Activated gamma-delta T cell treated with anti-CD3 and anti-CD28 coated beads, Interleukin-2, amount 50 U/mL, for 16 hours (primary cell): ENCODE measurements at regions not wholly inside any gene's neighbourhood (a gene's known extent, or its start where the extent isn't known, plus 50 kb on each side); places are given as distances from the start of the nearest gene placed in this dataset.
"Not testable (repeated sequence)": the region's sequence is repeated elsewhere in the genome, so short reads cannot be mapped to it uniquely, and the experiment has no call there.

Experiments used
- DNase-seq: peaks from one replicate; pipeline ENCODE4 v3.0.0-alpha.2; 2020; ENCODE audit warnings: low read depth

DNA sequence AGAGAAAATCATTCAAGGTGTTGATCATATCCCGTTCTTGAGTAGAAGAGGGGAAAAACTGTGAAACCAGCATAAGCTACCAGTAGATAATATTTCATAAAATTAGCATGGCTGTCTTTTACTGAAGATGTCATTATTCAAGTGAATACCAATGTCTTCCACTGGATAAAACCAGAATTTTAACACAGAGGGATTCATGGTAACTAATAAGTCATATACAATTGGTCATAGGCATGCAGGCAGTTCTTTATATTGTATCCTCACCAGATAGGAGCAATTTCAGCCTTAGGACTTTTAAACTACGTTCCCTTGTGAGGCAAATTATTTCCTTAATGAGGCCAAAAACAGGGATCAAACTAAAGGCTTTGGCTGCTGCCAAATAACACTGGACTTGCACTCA lies 202.3 kb upstream of the PITRM1 start:
- DNase-seq = no peak

DNA sequence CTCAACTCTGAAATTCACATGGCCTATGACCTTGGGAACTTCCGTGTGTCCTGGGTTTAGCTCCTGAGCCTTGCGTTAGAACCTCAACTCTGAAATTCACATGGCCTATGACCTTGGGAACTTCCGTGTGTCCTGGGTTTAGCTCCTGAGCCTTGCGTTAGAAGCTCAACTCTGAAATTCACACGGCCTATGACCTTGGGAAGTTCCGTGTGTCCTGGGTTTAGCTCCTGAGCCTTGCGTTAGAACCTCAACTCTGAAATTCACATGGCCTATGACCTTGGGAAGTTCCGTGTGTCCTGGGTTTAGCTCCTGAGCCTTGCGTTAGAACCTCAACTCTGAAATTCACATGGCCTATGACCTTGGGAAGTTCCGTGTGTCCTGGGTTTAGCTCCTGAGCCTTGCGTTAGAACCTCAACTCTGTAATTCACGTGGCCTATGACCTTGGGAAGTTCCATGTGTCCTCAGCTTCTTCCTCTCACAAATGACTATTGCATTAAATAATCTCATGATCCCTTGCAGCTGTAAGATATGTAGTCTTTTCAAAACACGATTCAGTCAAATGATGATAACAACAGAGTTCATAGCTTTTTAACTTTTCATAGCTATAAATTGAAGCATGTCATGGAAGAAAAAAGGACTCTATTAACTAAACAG lies 200.9 kb upstream of the PITRM1 start:
- DNase-seq = not testable (repeated sequence)

DNA sequence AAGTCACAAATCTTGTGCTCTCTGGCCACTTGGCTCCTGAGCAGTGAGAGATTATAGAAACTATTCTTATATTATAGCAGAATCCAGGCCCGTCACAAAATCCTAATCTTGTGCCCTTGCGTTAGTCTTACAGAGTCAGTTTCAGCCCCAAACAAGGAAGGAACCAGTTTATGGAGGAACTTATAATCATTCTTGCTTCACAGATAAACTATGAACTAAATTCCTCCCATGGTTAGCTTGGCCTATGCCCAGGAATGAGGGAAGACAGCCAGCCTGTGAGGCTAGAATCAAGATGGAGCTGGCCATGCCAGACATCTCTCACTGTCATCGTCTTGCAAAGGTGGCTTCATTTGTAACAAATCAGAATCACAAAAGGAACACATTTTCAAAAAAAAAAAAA lies 199.7 kb upstream of the PITRM1 start:
- no peak for DNase-seq

DNA sequence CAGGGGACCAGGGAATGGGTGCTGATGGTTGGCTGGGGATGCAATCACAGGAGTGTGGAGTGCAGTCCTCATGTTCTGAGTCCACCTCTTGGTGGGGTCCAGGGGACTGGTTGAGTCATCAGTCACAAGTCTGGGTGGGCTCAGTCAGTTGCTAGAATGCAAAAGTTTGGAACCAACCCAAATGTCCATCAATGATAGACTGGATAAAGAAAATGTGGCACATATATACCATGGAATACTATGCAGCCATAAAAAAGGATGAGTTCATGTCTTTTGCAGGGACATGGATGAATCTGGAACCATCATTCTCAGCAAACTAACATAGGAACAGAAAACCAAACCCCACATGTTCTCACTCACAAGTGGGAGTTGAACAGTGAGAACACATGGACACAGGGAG lies 199.0 kb upstream of the PITRM1 start:
- DNase-seq = not testable (repeated sequence)

DNA sequence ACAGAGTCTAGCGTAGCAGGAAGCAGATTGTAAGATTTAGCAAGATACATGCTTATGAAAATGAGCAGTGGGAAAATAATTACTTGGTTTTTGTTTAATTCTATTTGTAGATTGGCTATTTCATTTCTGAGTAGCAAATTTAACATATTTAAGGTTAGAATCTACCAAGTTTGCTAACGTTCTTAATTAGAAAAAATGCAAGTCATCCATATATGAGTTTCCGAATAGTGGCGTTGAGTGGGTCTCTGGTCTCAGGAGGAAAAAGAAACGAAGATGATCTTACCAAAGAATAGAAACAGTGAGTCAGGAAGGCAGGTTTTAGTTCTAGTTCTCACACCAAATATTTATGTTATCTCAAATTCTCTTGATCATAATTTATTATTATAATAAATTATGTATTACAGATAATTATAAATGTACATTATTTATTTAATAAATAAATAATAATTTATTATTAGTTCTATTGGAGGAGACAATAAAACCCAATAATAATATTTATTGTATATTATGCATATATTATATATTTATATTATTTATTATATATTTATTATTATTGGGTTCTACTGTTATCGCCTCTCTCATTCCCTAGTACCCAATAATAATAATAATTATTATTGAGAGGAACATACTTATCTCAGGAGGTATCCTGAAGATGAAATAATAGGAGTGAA lies 194.3 kb upstream of the PITRM1 start:
- DNase-seq = no peak

DNA sequence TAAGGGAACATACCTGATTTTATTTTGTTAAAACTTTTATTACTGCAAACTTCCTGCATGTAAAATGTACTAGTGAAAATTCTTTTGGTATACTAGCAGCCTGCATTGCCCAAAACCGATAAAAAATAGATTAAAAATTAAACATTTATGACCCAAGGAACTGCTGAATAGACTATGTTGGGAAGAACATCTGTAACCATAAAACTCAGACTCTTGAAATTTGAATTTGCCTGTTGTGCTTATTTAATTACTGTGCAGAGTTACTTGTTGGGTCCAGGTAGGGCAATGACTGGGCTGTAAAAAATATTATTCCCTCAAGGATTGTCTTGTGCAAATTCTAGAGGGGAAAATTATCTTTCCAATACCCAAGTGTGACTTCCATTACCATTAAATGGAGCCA lies 193.5 kb upstream of the PITRM1 start:
- no peak for DNase-seq

DNA sequence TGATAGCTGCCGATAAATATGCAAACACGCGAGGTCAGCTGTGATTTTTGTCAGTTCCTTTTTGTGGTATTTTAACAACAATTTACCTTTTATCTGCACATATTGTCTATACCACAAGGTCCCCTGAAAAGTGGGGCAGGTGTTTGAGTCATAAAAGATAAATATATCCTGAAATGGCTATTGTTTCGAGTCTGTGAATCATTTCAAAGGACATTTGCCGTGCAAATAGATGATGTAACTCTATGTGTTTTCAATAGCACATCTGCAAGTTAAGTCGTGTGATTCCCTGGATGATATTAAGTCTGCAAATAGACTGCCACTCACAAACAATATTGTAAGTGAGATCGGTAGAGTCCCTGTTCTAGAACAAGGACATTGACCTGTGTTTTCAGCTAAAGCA lies 193.0 kb upstream of the PITRM1 start:
- no peak for DNase-seq

DNA sequence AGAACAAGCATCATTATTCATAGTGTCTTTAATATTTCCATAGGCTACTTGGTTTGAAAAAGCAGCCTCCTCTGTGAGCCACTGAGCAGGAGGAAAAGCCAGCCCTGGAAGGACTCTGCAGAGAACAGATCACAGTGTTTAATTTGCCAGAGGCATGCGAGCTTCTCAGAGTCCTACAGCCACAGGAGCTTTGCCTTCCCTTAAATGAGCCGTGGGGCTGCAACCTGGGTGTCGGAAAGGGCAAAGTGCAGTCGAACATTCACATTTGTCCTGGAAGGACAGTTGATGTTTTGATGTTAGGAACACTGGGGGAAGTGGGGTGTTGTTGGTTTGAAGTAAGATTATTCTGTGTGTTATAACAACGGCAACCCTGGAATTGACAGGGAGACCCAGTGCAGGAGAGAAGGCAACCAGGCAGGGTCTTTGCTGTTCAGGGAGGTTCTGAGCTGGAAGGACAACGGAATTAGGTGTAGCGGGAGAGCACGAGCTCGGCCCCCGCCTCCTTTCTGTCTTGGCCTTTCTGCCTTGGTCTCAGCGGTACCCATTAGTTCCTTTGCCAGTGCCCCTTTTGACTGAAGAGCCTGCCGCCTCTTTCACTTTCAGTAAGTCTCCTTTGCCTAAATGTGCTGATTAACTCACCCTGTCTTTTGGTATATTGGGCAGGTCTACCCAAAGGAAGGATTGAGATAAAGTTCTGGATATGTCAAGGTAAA lies 192.3 kb upstream of the PITRM1 start:
- no peak for DNase-seq

DNA sequence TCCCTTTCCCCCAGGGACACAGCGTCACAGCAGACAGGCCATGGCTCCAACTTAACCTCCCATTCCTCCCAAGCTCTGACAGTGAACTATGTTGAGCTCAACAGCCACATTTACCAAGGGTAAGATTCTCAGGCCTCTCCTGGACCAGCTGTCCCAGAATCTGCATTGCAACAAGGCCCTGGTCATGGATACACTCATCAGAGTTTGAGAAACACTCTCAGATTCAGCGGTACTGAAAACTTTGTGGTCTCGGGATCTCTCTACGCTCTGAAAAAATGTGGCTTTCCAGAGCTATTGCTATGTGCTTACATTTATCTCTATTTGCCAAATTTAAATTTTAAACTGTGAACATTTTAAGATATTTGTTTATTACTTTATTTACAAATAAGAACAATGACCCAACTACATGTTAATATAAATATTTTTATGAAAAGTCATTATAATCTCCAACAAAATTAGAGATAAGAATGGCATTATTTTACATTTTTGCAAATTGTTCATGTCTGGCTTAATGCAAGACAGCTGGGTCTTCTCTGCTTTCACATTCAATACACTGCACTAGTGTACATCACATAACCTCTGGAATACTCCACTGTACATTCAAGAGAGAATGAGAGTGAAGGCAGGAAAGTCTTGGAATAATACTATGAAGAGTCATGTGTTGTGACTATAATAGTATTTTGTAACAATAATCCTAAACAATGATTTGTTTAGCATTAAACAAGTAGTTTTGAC lies 190.9 kb upstream of the PITRM1 start:
- DNase-seq = no peak

DNA sequence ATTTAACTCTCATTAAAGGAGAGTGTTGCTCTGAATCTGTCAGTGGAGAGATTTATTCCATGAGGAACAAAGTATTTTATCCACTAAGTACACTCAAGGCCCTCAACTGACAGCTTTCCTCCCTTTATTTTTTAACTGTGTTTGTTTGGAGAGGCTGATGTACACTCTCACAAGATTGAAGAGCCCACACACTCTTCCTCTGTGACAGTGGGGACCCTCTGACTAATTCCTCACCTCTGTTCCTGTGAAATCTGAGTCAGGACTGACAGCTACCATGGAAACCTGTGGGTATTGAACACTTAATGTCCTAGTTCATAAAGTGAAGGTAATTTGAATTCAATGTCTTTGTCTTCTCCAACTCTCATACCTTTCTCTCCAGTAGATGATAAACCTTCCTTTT lies 189.8 kb upstream of the PITRM1 start:
- no peak for DNase-seq

DNA sequence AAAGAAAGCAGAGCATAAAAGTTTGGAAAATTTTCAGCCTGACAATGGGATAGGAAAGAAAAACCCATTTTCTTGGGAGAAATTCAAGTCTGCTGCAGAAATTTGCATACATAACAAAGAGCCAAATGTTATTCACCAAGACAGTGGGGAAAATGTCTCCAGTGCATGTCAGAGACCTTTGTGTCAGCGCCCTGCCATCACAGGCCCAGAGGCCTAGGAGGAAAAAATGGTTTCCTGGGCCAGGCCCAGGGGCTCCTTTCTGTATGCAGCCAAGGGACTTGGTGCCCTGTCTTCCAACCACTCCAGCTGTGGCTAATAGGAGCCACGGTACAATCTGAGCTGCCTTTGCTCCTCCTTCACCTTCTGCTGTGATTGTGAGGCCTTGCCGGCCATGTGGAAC lies 189.1 kb upstream of the PITRM1 start:
- DNase-seq = no peak

DNA sequence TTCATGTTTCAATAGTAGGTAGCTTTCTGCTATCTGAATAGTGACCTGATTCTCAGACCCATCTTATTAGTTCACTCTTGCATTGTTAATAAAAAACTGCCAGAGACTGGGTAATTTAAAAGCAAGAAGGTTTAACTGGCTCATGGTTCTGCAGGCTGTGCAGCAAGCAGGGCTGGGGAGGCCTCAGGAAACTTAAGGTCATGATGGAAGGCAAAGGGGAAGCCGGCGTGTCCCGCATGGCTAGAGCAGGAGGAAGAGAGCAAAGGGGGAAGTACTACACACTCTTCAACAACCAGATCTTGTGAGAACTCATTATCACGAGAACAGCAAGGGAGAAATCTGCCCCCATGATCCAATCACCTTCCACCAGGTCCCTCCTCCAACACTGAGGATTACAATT lies 185.2 kb upstream of the PITRM1 start:
- no peak for DNase-seq

DNA sequence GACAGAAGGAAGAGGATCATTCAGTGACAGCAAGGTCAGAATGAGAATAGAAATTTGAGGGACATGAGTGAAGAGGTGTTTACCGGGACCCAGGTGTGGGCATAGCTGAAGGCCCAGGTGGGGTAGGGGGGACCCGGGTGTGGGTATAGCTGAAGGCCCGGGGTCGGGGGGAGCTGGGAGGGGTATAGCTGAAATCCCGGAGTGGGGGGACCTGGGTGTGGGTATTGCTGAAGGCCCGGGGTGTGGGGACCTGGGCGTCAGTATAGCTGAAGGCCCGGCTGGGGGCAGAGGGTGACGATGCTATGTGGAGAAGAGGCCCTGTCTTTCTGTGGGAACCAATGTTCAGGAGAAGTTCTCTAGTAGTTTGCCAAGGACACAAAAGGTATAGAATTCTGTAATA lies 183.0 kb upstream of the PITRM1 start:
- DNase-seq = no peak

DNA sequence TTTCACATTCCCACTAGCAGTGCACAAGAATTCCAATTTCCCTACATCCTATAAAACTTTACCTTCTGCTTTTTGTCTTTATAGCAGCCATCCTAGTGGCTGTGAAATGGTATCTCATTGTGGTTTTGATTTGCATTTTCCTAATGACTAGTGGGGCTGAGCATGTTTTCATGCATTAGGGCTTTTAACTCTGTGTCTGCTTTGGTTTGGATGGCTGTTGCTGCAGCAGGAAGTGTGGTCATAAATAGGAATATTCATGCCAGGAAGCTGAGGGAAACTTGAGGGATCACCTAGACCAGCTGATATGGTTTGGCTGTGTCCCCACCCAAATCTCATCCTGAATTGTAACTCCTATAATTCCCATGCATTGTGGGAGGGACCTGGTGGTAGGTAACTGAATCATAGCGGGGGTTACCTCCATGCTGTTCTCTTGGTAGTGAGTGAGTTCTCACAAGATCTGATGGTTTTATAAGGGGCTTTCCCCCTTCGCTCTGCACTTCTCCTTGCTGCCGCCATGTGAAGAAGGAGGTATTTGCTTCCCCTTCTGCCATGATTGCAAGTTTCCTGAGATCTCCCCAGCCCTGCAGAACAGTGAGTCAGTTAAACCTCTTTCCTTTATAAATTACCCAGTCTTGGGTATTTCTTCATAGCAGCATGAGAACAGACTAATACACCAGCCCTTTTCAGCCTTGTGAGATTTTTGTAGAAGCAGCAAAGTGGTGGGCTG lies 181.8 kb upstream of the PITRM1 start:
- no peak for DNase-seq

DNA sequence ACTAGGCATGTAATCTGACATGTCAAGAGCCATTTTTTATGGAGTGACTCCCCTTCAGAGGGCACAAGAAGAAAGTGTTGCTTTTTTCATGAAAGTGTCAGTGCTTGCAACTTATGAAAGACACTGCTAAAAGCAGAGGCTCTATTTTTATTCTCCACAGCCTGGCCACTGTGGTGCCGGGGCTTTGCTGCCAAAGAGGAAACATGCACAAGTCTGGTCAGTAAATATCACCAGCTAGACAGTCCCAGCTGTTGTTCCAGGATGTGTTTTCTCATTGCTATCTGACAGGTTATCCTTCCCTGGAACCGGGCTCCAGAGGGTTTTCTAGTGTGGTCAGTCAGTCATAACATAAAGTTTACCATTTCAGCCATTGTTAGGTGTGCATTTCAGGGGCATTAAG lies 180.7 kb upstream of the PITRM1 start:
- no peak for DNase-seq

DNA sequence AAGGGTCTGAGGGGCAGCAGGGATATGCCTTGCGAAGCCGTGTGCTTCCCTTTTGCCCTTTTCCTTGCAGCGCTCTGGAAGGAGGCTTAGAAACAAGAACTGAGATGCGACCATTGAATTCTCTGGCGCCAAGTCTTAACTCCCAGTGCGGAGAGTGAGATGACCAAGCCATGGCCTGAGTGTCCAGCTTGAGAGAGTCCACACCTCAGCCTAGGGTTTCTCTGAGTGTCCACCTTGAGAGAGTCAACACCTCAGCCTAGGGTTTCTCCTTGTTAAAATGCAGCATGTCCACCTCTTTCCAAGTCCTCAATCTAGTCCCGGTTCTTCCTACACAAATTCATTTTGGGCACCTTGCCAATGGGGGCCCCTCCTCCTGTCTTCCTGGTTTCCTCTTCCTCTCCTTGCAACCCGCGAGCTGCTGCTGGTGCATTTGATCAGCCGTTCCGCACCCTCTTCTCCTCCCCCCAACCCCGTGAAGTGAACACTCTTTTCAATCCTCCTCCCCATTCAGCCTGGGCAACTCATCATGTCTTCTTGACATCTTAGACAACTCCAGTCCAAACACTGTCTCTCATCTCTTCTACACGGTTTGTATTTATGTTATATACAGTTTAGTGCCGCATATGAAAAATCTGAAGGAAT lies 178.2 kb upstream of the PITRM1 start:
- no peak for DNase-seq

DNA sequence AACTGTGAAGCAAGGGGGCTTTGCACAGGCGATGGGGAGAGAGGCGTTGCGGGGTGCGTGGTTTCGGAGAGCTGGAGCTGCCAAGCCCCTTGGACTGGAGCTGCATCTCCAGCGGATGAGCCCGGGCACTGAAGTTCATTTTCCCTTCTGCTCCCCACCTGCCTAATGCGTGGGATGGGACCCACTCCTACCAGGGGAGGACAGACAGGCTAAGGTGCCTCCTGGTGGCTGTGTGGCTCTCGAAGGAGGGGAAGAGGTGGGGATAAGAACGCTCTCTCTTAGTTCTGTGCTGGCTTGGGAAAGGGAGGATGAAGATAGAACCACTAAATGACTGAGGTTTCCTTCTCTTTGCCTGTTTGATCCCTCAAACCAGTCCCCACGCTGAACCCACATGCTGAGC lies 177.6 kb upstream of the PITRM1 start:
- no peak for DNase-seq

DNA sequence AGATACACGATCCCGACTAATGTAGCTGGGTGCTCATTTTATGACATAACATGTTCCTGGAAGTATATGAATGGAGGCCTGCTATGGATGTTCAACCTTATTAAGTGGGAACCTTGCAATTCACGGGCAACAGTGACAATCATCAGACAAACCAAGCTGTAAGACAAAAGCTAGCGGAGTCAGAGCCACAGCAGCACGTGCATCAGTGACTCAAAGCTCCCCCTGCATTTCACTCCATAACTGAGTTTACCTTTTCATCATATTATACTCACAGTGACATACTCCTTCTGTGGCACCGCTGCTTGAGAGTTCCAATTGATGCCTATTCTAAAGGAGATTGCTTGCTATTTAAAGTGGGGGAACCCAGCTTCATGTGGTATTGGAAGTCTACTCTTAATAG lies 176.0 kb upstream of the PITRM1 start:
- DNase-seq = no peak

DNA sequence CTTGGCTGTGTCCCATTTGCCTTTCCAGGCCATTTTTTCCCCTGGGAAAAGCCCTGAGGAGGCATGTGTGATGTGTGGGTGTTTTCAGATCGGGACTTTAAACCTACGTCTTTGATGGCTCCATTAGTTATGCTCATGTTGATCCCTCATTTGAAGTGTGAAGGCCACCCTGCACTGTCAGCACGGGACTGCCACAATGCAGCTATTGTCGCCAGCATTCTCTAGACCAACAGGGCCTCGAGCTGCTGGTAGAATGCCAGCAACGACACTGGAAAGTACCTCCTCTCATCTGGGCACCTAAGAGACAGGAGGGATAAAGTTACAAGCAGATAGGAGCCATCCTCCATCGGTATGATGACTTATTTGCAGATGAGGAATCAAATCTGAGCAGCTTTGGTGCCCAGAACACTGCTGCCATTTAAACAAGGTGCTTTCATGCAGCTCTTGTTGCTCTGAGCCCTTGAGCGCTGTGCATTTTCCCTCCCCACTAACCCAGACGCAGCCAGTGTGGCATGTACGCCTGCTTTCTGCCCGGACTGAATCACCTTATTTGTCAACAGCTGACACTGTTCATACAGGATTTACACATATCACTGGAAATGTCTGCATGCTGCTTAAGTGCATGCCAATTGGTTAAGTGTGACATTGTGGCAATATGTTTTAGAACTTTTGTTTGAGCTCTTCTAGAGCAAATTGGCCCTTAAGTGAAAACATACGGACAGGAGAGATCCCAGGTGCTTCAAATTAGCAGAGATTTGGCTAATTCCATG lies 175.0 kb upstream of the PITRM1 start:
- no peak for DNase-seq

DNA sequence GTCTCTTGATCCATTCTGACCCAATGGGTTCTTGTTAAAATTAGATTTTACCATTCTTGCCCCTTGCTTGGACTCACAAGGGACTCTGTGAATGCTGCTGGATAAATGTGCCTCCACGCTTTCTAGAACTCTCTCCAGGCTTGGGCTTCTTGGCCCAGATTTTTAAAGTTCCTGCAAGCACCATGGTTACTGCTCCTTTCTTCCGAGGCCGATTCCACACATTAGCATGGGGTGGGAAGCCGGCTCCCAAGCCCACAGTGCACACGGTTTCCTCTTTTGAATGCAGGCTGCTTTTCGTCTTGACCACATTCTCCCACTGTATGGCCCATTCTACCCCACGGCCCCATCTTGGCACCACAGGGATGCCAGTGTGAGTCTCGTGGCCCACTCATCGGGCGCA lies 174.3 kb upstream of the PITRM1 start:
- no peak for DNase-seq

DNA sequence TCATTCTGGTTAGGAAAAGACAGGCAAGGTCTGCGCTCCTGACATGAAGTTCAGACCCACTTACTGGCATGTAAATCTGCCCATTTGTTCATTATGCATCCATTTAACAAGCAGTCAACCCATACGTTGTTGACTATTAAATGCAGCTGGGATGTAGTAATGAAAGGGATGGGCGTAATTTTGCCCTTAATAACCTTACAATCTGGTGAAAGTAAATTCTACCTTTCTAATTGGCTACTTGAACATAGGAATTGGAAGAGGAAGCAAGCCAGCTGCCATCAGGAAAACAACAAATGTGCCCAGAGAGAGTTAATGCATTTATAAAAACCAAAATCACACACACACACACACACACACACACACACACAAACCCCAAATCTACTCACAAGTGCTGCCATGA lies 170.2 kb upstream of the PITRM1 start:
- no peak for DNase-seq
